ENCODE measurements at regions not wholly inside any gene's neighbourhood (a gene's known extent, or its start where the extent isn't known, plus 50 kb on each side); places are given as distances from the start of the nearest gene placed in this dataset.

DNA sequence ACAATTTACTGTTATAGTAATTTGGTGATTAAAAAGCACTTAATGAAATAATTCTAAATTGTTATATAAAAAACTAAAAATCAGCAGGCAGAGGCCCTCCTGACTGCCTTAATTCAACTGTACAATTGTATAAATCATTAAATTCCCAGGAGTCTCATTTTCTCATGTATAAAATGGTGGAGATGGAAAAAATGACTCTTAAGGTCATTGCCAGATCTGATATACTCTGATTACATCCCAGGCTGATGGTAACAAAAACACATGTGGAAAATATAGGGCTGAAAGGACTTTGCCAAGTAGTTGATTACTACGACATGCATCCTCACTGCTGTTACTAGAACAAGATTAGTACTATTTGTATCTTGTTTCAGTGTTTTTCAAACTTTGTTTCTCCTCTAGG lies 1020.0 kb upstream of the SLC10A2 start:
- TF ChIP-seq, protein P1, sequence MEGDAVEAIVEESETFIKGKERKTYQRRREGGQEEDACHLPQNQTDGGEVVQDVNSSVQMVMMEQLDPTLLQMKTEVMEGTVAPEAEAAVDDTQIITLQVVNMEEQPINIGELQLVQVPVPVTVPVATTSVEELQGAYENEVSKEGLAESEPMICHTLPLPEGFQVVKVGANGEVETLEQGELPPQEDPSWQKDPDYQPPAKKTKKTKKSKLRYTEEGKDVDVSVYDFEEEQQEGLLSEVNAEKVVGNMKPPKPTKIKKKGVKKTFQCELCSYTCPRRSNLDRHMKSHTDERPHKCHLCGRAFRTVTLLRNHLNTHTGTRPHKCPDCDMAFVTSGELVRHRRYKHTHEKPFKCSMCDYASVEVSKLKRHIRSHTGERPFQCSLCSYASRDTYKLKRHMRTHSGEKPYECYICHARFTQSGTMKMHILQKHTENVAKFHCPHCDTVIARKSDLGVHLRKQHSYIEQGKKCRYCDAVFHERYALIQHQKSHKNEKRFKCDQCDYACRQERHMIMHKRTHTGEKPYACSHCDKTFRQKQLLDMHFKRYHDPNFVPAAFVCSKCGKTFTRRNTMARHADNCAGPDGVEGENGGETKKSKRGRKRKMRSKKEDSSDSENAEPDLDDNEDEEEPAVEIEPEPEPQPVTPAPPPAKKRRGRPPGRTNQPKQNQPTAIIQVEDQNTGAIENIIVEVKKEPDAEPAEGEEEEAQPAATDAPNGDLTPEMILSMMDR (IDR thresholded peaks at IDR 0.05; ENCODE audit: low read depth, low read length) = no peak
- TF ChIP-seq EZH2phosphoT487 (IDR thresholded peaks at IDR 0.05; ENCODE audit: low read depth) = no peak

All from OCI-LY3 (cell line).